Testis (tissue), 2 donors: ENCODE measurements at regions not wholly inside any gene's neighbourhood (a gene's known extent, or its start where the extent isn't known, plus 50 kb on each side); places are given as distances from the start of the nearest gene placed in this dataset.

Experiments used
- POLR2A ChIP-seq: fragments of 450-650 bp; IDR thresholded peaks from one replicate; pipeline ENCODE4 v1.6.1; 2017; ENCODE audit warnings: antibody characterized with exemption, mild to moderate bottlenecking, moderate library complexity
- TF ChIP-seq, protein P1 (sequence below), 3 experiments: fragments of 450-650 bp in 2 of 3; fragments of 200-600 bp in 1 of 3; sonication (generic) in 1 of 3; IDR thresholded peaks; one replicate each; pipeline ENCODE4 v1.5.1; 2016 to 2019; ENCODE audit warnings: antibody characterized with exemption in 3 of 3, mild to moderate bottlenecking in 2 of 3, moderate library complexity in 1 of 3

DNA sequence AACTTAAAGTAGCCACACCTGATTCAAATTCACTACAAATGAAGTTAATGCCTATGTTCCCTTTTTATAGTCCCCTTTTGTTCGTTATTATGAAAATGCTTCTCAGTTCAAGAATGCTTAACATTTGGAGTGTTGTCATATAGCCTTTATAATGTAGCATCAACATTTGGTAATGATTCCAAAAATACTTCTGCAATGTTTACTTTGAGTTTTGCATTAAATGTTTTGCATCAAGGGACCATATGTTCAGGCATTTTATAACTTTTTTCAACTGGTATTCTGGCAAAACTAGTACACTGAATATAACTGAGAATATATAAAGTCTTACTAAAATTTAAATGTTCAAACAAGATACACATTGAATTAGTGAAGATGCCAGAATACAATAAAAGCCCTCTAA is 209.6 kb upstream of the SLC16A7 start:
- TF ChIP-seq, protein P1, sequence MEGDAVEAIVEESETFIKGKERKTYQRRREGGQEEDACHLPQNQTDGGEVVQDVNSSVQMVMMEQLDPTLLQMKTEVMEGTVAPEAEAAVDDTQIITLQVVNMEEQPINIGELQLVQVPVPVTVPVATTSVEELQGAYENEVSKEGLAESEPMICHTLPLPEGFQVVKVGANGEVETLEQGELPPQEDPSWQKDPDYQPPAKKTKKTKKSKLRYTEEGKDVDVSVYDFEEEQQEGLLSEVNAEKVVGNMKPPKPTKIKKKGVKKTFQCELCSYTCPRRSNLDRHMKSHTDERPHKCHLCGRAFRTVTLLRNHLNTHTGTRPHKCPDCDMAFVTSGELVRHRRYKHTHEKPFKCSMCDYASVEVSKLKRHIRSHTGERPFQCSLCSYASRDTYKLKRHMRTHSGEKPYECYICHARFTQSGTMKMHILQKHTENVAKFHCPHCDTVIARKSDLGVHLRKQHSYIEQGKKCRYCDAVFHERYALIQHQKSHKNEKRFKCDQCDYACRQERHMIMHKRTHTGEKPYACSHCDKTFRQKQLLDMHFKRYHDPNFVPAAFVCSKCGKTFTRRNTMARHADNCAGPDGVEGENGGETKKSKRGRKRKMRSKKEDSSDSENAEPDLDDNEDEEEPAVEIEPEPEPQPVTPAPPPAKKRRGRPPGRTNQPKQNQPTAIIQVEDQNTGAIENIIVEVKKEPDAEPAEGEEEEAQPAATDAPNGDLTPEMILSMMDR (IDR thresholded peaks at IDR 0.05): no peak
- no peak for TF ChIP-seq POLR2A
